T1000 (cell line): ENCODE measurements at regions not wholly inside any gene's neighbourhood (a gene's known extent, or its start where the extent isn't known, plus 50 kb on each side); places are given as distances from the start of the nearest gene placed in this dataset.
"Not testable (repeated sequence)": the region's sequence is repeated elsewhere in the genome, so short reads cannot be mapped to it uniquely, and the experiment has no call there.

Source experiments
- DNase-seq: peaks from one replicate; lab custom pipeline; 2025; ENCODE audit warnings: mixed read lengths; lab: John Stamatoyannopoulos, UW

GRCh38 chr7:65800890-65801341 lies 72.0 kb upstream of the VKORC1L1 start:
- DNase-seq = no peak

GRCh38 chr7:65804887-65805286 lies 68.0 kb upstream of the VKORC1L1 start:
- no peak for DNase-seq

GRCh38 chr7:65807067-65807466 lies 65.8 kb upstream of the VKORC1L1 start:
- not testable (repeated sequence) for DNase-seq

- DNase-seq = no peak
Measured at GRCh38 chr7:65809259-65809981, 63.5 kb upstream of the VKORC1L1 start.

- DNase-seq = no peak
Measured at GRCh38 chr7:65809982-65810288, 62.9 kb upstream of the VKORC1L1 start.

- no peak for DNase-seq
Measured at GRCh38 chr7:65812281-65812680, 60.6 kb upstream of the VKORC1L1 start.

- not testable (repeated sequence) for DNase-seq
Measured at GRCh38 chr7:65814556-65815167, 58.2 kb upstream of the VKORC1L1 start.

GRCh38 chr7:65820287-65820950 lies 52.5 kb upstream of the VKORC1L1 start:
- DNase-seq = no peak
